Fibroblast of skin of abdomen (primary cell): ENCODE measurements at regions not wholly inside any gene's neighbourhood (a gene's known extent, or its start where the extent isn't known, plus 50 kb on each side); places are given as distances from the start of the nearest gene placed in this dataset.
"Not testable (repeated sequence)": the region's sequence is repeated elsewhere in the genome, so short reads cannot be mapped to it uniquely, and the experiment has no call there.

Experiments used
- DNase-seq: peaks from one replicate; pipeline ENCODE4 v3.0.0-alpha.2; 2013

- no peak for DNase-seq
These were observed 1268.4 kb upstream of the SPRY2 start for GRCh38 chr13:81609335-81609734.

GRCh38 chr13:81606074-81606473 lies 1265.1 kb upstream of the SPRY2 start:
- DNase-seq = no peak

- no peak for DNase-seq
These were observed 1261.3 kb upstream of the SPRY2 start for GRCh38 chr13:81602241-81602640.

- DNase-seq = no peak
These were observed 1256.2 kb upstream of the SPRY2 start for GRCh38 chr13:81597101-81597500.

- DNase-seq = no peak
These were observed 1255.4 kb upstream of the SPRY2 start for GRCh38 chr13:81596224-81596753.

- no peak for DNase-seq
These were observed 1250.7 kb upstream of the SPRY2 start for GRCh38 chr13:81591528-81592220.

- DNase-seq = no peak
These were observed 1241.5 kb upstream of the SPRY2 start for GRCh38 chr13:81582381-81582780.

GRCh38 chr13:81577601-81578195 lies 1236.8 kb upstream of the SPRY2 start:
- no peak for DNase-seq

GRCh38 chr13:81568824-81569223 lies 1227.9 kb upstream of the SPRY2 start:
- no peak for DNase-seq

- DNase-seq = no peak
These were observed 1224.9 kb upstream of the SPRY2 start for GRCh38 chr13:81565849-81566248.

GRCh38 chr13:81563091-81563490 lies 1222.2 kb upstream of the SPRY2 start:
- DNase-seq = no peak

- no peak for DNase-seq
These were observed 1221.7 kb upstream of the SPRY2 start for GRCh38 chr13:81562598-81562997.

GRCh38 chr13:81551036-81551435 lies 1210.1 kb upstream of the SPRY2 start:
- DNase-seq = no peak

- DNase-seq = not testable (repeated sequence)
These were observed 1205.4 kb upstream of the SPRY2 start for GRCh38 chr13:81546294-81546693.

- DNase-seq = no peak
These were observed 1199.9 kb upstream of the SPRY2 start for GRCh38 chr13:81540777-81541176.

GRCh38 chr13:81539643-81540150 lies 1198.8 kb upstream of the SPRY2 start:
- DNase-seq = no peak

GRCh38 chr13:81498969-81499368 lies 1158.0 kb upstream of the SPRY2 start:
- no peak for DNase-seq

- DNase-seq = no peak
These were observed 1152.2 kb upstream of the SPRY2 start for GRCh38 chr13:81493144-81493543.

- DNase-seq = no peak
These were observed 1151.5 kb upstream of the SPRY2 start for GRCh38 chr13:81492449-81492848.

- DNase-seq = no peak
These were observed 1147.1 kb upstream of the SPRY2 start for GRCh38 chr13:81488021-81488420.

- DNase-seq = no peak
These were observed 1146.2 kb upstream of the SPRY2 start for GRCh38 chr13:81487151-81487550.

GRCh38 chr13:81480634-81481033 lies 1139.7 kb upstream of the SPRY2 start:
- no peak for DNase-seq

GRCh38 chr13:81473366-81473899 lies 1132.5 kb upstream of the SPRY2 start:
- no peak for DNase-seq

GRCh38 chr13:81458170-81458569 lies 1117.2 kb upstream of the SPRY2 start:
- no peak for DNase-seq
